A549 (cell line): ENCODE measurements at regions not wholly inside any gene's neighbourhood (a gene's known extent, or its start where the extent isn't known, plus 50 kb on each side); places are given as distances from the start of the nearest gene placed in this dataset.

Experiments used
- ATAC-seq, 2 experiments: fragments of 200-7000 bp in 1 of 2; fragments of >200 bp in 1 of 2; cut with Nextera tagmentation in 1 of 2; cut with Tn5 transposase in 1 of 2; 3 replicates each; pipeline versions ENCODE4 v1.8.0 to v1.9.1; 2018 to 2020; ENCODE audit warnings: mild to moderate bottlenecking in 1 of 2, moderate library complexity in 1 of 2
- CTCF ChIA-PET: fragments of 300-600 bp; sonication (Branson Sonifier 250); formaldehyde crosslinking; extraction: SDS; loops from one replicate; lab custom pipeline; 2021; ENCODE audit warnings: antibody characterized with exemption, inconsistent platforms; lab: Yijun Ruan, JAX
- POLR2A ChIA-PET: fragments of 350-600 bp; formaldehyde crosslinking; extraction: SDS; loops from one replicate; lab custom pipeline; 2021; ENCODE audit warnings: antibody characterized with exemption, inconsistent platforms; lab: Yijun Ruan, JAX
- DNase-seq, 2 experiments: peaks; one replicate each; pipeline versions ENCODE4 v3.0.0 to v3.0.0-alpha.2; 2011 to 2016; ENCODE audit warnings: low read depth in 1 of 2, low spot score in 1 of 2
- FAIRE-seq: peaks from 2 replicates; lab custom pipeline; 2011; peaks lifted over from hg19 to GRCh38; lab: Jason Lieb, UNC
- H3K27ac ChIP-seq, 2 experiments: fragments of >200 bp; sonication (Bioruptor Twin); formaldehyde crosslinking; 3 replicates each; pipeline ENCODE4 v1.5.1; 2016 to 2017
- H3K4me1 ChIP-seq: fragments of >200 bp; sonication (Bioruptor Twin); formaldehyde crosslinking; 3 replicates; pipeline ENCODE4 v1.6.1; 2016
- H3K4me2 ChIP-seq: fragments of >200 bp; sonication (Bioruptor Twin); formaldehyde crosslinking; 3 replicates; pipeline ENCODE4 v1.6.1; 2016
- H3K4me3 ChIP-seq: fragments of >200 bp; sonication (Bioruptor Twin); formaldehyde crosslinking; 3 replicates; pipeline ENCODE4 v1.5.1; 2016
- H3K9me3 ChIP-seq: fragments of >200 bp; sonication (Bioruptor Twin); formaldehyde crosslinking; 3 replicates; pipeline ENCODE4 v1.6.1; 2016
- CBX2 ChIP-seq: fragments of 200-600 bp; sonication (generic); IDR thresholded peaks from 2 replicates; pipeline ENCODE4 v1.6.1; 2016; ENCODE audit warnings: low read depth, mild to moderate bottlenecking, borderline replicate concordance
- CHD2 ChIP-seq: fragments of 150-350 bp; IDR thresholded peaks from 2 replicates; pipeline ENCODE4 v1.6.1; 2014; ENCODE audit warnings: low read length; ENCODE audit not compliant: partially characterized antibody
- EHF ChIP-seq: fragments of 250-450 bp; sonication (Bioruptor Pico); IDR thresholded peaks from 2 replicates; pipeline ENCODE4 v1.5.0; 2020; ENCODE audit warnings: mild to moderate bottlenecking
- ELK1 ChIP-seq: fragments of 150-350 bp; IDR thresholded peaks from 2 replicates; pipeline ENCODE4 v1.6.1; 2014; ENCODE audit warnings: low read depth, mild to moderate bottlenecking, low read length
- ESRRA ChIP-seq: fragments of 150-350 bp; IDR thresholded peaks from 2 replicates; pipeline ENCODE4 v1.6.1; 2014; ENCODE audit warnings: mild to moderate bottlenecking, low read length, borderline replicate concordance
- FOSB ChIP-seq: fragments of 250-450 bp; sonication (Bioruptor Pico); IDR thresholded peaks from 2 replicates; pipeline ENCODE4 v1.5.0; 2020; ENCODE audit warnings: mild to moderate bottlenecking, moderate library complexity
- FOSL2 ChIP-seq, 2 experiments: fragments of 450-650 bp in 1 of 2; fragments of >200 bp in 1 of 2; sonication (Bioruptor Twin) in 1 of 2; formaldehyde crosslinking; IDR thresholded peaks; 2 replicates each; pipeline versions ENCODE4 v1.5.0 to v1.6.1; 2016 to 2020; ENCODE audit warnings: mild to moderate bottlenecking in 1 of 2, moderate library complexity in 1 of 2
- HDAC2 ChIP-seq: fragments of 200-600 bp; sonication (generic); IDR thresholded peaks from 2 replicates; pipeline ENCODE4 v1.6.1; 2016
- HEYL ChIP-seq: fragments of 250-450 bp; sonication (Bioruptor Pico); IDR thresholded peaks from 2 replicates; pipeline ENCODE4 v1.8.0; 2021; ENCODE audit warnings: mild to moderate bottlenecking, moderate library complexity
- HOXB13 ChIP-seq: fragments of 250-450 bp; sonication (Bioruptor Pico); IDR thresholded peaks from 2 replicates; pipeline ENCODE4 v1.5.0; 2020; ENCODE audit warnings: low read depth, mild to moderate bottlenecking, moderate library complexity
- HOXB5 ChIP-seq: fragments of 250-450 bp; sonication (Bioruptor Pico); IDR thresholded peaks from 2 replicates; pipeline ENCODE4 v1.5.0; 2020; ENCODE audit warnings: mild to moderate bottlenecking, moderate library complexity
- JUN ChIP-seq, 2 experiments: fragments of >200 bp; sonication (Bioruptor Twin); formaldehyde crosslinking; IDR thresholded peaks; 2 replicates in 1 of 2; 3 replicates in 1 of 2; pipeline ENCODE4 v1.6.1; 2016 to 2017
- KDM1A ChIP-seq: fragments of 200-600 bp; sonication (generic); IDR thresholded peaks from 2 replicates; pipeline ENCODE4 v1.6.1; 2016; ENCODE audit warnings: low read depth, mild to moderate bottlenecking
- KDM5A ChIP-seq: fragments of 200-600 bp; sonication (generic); IDR thresholded peaks from 2 replicates; pipeline ENCODE4 v1.6.1; 2016; ENCODE audit warnings: antibody characterized with exemption, mild to moderate bottlenecking
- MAFK ChIP-seq: fragments of 450-650 bp; IDR thresholded peaks from 2 replicates; pipeline ENCODE4 v1.6.1; 2014; ENCODE audit not compliant: partially characterized antibody
- MAZ ChIP-seq: fragments of 150-350 bp; IDR thresholded peaks from 2 replicates; pipeline ENCODE4 v1.6.1; 2014; ENCODE audit warnings: antibody characterized with exemption, low read depth, low read length, borderline replicate concordance
- NFE2L2 ChIP-seq: fragments of 150-350 bp; conservative IDR thresholded peaks from 2 replicates; pipeline ENCODE4 v1.6.1; 2014; ENCODE audit warnings: low read length
- NPAS2 ChIP-seq: fragments of 250-450 bp; sonication (Bioruptor Pico); IDR thresholded peaks from 2 replicates; pipeline ENCODE4 v1.8.0; 2022; ENCODE audit warnings: mild to moderate bottlenecking, moderate library complexity, borderline replicate concordance
- PHF8 ChIP-seq: fragments of 200-600 bp; sonication (generic); IDR thresholded peaks from 2 replicates; pipeline ENCODE4 v1.6.1; 2016; ENCODE audit warnings: low read depth, mild to moderate bottlenecking, antibody characterized with exemption, moderate library complexity, borderline replicate concordance
- POLR2AphosphoS2 ChIP-seq: conservative IDR thresholded peaks from 2 replicates; pipeline ENCODE4 v1.6.1; 2012; ENCODE audit warnings: low read length, improper control_type of control experiment, inconsistent platforms
- RARB ChIP-seq: fragments of 250-450 bp; sonication (Bioruptor Pico); IDR thresholded peaks from 2 replicates; pipeline ENCODE4 v1.8.0; 2021; ENCODE audit warnings: mild to moderate bottlenecking, moderate library complexity
- SMC3 ChIP-seq: fragments of >200 bp; sonication (Bioruptor Twin); formaldehyde crosslinking; IDR thresholded peaks from 3 replicates; pipeline ENCODE4 v1.6.1; 2018; ENCODE audit warnings: inconsistent platforms
- TP53 ChIP-seq: fragments of 250-450 bp; sonication (Bioruptor Pico); IDR thresholded peaks from 2 replicates; pipeline ENCODE4 v1.5.0; 2021; ENCODE audit warnings: mild to moderate bottlenecking, moderate library complexity
- ZC3H11A ChIP-seq: fragments of 450-650 bp; IDR thresholded peaks from 2 replicates; pipeline ENCODE4 v1.6.1; 2014; ENCODE audit warnings: antibody characterized with exemption, mild to moderate bottlenecking
- WGBS: methylation state at CpG from one replicate; pipeline ENCODE4 v1.1.6; 2017; ENCODE audit errors: missing lambda C conversion rate; 5-methylcytosine and 5-hydroxymethylcytosine counted together
- TF ChIP-seq, protein P1 (sequence below): fragments of 200-600 bp; sonication (generic); IDR thresholded peaks from 2 replicates; pipeline ENCODE4 v1.6.1; 2016; ENCODE audit warnings: antibody characterized with exemption, mild to moderate bottlenecking, moderate library complexity
- TF ChIP-seq, protein P2 (sequence below): fragments of >200 bp; sonication (Bioruptor Twin); formaldehyde crosslinking; IDR thresholded peaks from 3 replicates; pipeline ENCODE4 v1.5.1; 2016
- TF ChIP-seq, protein P3 (sequence below): fragments of 450-650 bp; IDR thresholded peaks from 2 replicates; pipeline ENCODE4 v1.6.1; 2014; ENCODE audit warnings: antibody characterized with exemption

- TF ChIP-seq JUN (IDR thresholded peaks at IDR 0.05) (no peak), EHF (CRISPR knock-in tag) (no peak)
- POLR2A ChIA-PET = no interaction called here
- peaks cover 15% of the 10 kb centered on the region for H3K4me1 ChIP-seq
- CTCF ChIA-PET = interaction anchor here (1.3 kb wide), 1 partner anchor 263 kb away, joined by 3 read pairs; no protein-coding TSS in a partner anchor
- no peak for DNase-seq
- no peak for ATAC-seq
- 94% methylated on average over 7 of the region's 7 CpGs for WGBS
- H3K4me2 ChIP-seq = no peak overlapping the region
- no peaks in the 10 kb centered on the region for H3K9me3 ChIP-seq
- peak overlapping the region in 1 of 2 experiments; percentile 38; a peak in 1 of 6 replicates for H3K27ac ChIP-seq
- no peak overlapping the region for H3K4me3 ChIP-seq
- FAIRE-seq = no peak
Measured at GRCh38 chr10:52481986-52482555, 168.0 kb downstream of the DKK1 start.

DNA sequence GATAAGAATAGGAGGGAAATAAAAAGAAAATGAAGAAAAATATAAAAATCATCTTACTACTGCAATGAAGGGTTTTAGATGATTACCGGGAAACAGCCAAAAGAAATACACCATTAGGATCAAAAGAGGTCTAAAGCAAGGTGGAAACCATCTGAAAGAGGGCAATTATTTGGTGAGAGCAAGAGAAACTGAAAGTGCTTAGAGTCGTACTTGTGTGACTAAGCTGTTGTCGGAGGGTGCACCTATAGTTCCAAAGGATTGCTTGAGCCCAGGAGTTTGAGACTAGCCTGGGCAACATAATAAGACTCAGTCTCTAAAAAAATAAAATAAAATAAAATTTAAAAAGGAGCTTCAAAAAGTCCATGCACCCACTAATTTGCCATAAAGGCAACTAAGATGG, 169.5 kb downstream of the DKK1 start:
- TF ChIP-seq HOXB5 (CRISPR knock-in tag) = no peak
- no peak for TF ChIP-seq HEYL
- no peak for TF ChIP-seq CBX2
- no peak for TF ChIP-seq SMC3
- TF ChIP-seq HOXB13 = no peak
- no peak for TF ChIP-seq POLR2AphosphoS2
- TF ChIP-seq CHD2 = no peak
- TF ChIP-seq RARB = no peak
- TF ChIP-seq KDM1A = no peak
- no peak for TF ChIP-seq MAZ
- no peak for TF ChIP-seq HDAC2
- TF ChIP-seq FOSB (CRISPR knock-in tag) = no peak
- TF ChIP-seq, protein P1, sequence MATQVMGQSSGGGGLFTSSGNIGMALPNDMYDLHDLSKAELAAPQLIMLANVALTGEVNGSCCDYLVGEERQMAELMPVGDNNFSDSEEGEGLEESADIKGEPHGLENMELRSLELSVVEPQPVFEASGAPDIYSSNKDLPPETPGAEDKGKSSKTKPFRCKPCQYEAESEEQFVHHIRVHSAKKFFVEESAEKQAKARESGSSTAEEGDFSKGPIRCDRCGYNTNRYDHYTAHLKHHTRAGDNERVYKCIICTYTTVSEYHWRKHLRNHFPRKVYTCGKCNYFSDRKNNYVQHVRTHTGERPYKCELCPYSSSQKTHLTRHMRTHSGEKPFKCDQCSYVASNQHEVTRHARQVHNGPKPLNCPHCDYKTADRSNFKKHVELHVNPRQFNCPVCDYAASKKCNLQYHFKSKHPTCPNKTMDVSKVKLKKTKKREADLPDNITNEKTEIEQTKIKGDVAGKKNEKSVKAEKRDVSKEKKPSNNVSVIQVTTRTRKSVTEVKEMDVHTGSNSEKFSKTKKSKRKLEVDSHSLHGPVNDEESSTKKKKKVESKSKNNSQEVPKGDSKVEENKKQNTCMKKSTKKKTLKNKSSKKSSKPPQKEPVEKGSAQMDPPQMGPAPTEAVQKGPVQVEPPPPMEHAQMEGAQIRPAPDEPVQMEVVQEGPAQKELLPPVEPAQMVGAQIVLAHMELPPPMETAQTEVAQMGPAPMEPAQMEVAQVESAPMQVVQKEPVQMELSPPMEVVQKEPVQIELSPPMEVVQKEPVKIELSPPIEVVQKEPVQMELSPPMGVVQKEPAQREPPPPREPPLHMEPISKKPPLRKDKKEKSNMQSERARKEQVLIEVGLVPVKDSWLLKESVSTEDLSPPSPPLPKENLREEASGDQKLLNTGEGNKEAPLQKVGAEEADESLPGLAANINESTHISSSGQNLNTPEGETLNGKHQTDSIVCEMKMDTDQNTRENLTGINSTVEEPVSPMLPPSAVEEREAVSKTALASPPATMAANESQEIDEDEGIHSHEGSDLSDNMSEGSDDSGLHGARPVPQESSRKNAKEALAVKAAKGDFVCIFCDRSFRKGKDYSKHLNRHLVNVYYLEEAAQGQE = no peak
- no peak for TF ChIP-seq ESRRA
- no peak for TF ChIP-seq NPAS2 (CRISPR knock-in tag)
- TF ChIP-seq FOSL2 (IDR thresholded peaks at IDR 0.05) = no peak
- no peak for TF ChIP-seq FOSL2 (CRISPR knock-in tag; IDR thresholded peaks at IDR 0.05)
- TF ChIP-seq NFE2L2 = no peak
- TF ChIP-seq, all 56 proteins: peak for 0
- ATAC-seq (no peak), DNase-seq (no peak), FAIRE-seq (no peak)
- peak overlapping the region; percentile 15; the same call in 2 of the 3 replicates for H3K4me2 ChIP-seq
- POLR2A ChIA-PET = no interaction called here
- WGBS = 61% methylated on average over 3 of the region's 3 CpGs
- CTCF ChIA-PET = interaction anchor here (14.0 kb wide), 1 partner anchor 172 kb away, joined by 385 read pairs; the partner anchor contains the start of gene DKK1
- no peak overlapping the region for H3K4me3 ChIP-seq
- H3K4me1 ChIP-seq = peaks cover 30% of the 10 kb centered on the region
- no peaks in the 10 kb centered on the region for H3K9me3 ChIP-seq
- H3K27ac ChIP-seq = peak overlapping the region; percentile 19 to 64

GRCh38 chr10:52484206-52485065, 170.4 kb downstream of the DKK1 start:
- WGBS = 78% methylated on average over 3 of the region's 3 CpGs
- no peak for FAIRE-seq
- ChIA-PET CTCF (interaction anchor here (0.6 to 14.0 kb wide), 5 partner anchors 11 to 173 kb away, joined by 3 to 385 read pairs (median 3); partner anchors contain the start of gene DKK1), POLR2A (no interaction called here)
- Histone ChIP-seq H3K4me1 (peaks cover 36% of the 10 kb centered on the region), H3K4me2 (peak overlapping the region; percentile 15; the same call in 2 of the 3 replicates), H3K4me3 (no peak overlapping the region), H3K27ac (peak overlapping the region; percentile 19 to 64), H3K9me3 (no peaks in the 10 kb centered on the region)
- ATAC-seq = no peak
- no peak for DNase-seq
- no peak for TF ChIP-seq ZC3H11A
- no peak for TF ChIP-seq PHF8
- no peak for TF ChIP-seq KDM5A
- no peak for TF ChIP-seq JUN (IDR thresholded peaks at IDR 0.05)
- TF ChIP-seq TP53 (CRISPR knock-in tag) = no peak
- TF ChIP-seq MAFK = no peak
- no peak for TF ChIP-seq ELK1
- TF ChIP-seq, protein P2, sequence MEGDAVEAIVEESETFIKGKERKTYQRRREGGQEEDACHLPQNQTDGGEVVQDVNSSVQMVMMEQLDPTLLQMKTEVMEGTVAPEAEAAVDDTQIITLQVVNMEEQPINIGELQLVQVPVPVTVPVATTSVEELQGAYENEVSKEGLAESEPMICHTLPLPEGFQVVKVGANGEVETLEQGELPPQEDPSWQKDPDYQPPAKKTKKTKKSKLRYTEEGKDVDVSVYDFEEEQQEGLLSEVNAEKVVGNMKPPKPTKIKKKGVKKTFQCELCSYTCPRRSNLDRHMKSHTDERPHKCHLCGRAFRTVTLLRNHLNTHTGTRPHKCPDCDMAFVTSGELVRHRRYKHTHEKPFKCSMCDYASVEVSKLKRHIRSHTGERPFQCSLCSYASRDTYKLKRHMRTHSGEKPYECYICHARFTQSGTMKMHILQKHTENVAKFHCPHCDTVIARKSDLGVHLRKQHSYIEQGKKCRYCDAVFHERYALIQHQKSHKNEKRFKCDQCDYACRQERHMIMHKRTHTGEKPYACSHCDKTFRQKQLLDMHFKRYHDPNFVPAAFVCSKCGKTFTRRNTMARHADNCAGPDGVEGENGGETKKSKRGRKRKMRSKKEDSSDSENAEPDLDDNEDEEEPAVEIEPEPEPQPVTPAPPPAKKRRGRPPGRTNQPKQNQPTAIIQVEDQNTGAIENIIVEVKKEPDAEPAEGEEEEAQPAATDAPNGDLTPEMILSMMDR = no peak
- TF ChIP-seq, protein P3, sequence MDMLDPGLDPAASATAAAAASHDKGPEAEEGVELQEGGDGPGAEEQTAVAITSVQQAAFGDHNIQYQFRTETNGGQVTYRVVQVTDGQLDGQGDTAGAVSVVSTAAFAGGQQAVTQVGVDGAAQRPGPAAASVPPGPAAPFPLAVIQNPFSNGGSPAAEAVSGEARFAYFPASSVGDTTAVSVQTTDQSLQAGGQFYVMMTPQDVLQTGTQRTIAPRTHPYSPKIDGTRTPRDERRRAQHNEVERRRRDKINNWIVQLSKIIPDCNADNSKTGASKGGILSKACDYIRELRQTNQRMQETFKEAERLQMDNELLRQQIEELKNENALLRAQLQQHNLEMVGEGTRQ = no peak
